ENCODE measurements at regions not wholly inside any gene's neighbourhood (a gene's known extent, or its start where the extent isn't known, plus 50 kb on each side); places are given as distances from the start of the nearest gene placed in this dataset.
A peak's percentile ranks its signal among the peaks of the same experiment; 100 is the strongest.

DNA sequence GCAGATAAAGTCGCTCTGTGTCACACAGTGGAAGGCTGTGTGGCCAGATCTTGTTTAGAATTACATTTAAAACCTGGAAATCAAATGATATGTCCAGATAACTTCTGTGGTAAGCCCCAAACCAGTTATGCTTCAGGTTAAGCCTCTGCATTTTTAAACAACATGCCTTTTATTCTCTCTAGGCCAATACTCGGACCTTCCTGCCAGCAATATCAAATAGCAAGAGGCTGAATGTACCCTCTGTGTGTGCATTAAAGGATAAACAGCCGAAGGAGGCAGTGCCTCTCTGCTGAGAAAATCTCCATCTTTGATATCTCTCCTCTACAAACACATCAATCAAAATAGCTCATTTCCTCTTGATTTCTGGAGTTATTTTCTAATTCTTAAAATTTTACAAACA, 67.1 kb upstream of the TMEM260 start:
- no peak for DNase-seq

DNA sequence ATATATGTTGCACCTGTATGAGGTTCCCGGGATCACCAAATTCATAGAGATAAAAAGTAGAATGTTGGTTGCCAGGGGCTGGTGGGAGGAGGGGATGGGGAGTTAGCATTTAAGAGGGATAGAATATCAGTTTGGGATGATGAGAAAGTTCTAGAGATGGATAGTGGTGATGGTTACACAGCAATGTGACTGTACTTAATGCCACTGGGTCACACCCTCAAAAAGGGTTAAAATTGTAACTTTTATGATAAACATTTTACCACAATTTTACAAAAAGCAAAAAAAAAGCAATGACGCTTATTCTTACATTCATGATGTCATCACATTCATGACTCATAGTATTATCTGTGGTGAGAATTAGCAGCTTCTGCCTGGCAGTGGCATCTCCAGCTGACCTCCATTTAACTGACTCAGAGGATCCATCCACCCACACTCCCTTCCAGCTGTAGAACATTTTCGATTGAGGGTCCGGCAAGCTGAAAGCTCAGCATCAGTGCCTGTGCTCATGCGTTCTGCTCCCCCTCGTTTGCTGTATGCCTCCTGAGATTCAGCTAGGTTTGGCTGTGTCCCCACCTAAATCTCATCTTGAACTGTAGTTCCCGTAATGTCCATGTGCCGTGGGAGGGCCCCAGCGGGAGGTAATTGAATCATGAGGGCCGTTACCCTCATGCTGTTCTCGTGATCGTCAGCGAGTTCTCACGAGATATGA, 64.8 kb upstream of the TMEM260 start:
- peak; percentile 22 for DNase-seq

DNA sequence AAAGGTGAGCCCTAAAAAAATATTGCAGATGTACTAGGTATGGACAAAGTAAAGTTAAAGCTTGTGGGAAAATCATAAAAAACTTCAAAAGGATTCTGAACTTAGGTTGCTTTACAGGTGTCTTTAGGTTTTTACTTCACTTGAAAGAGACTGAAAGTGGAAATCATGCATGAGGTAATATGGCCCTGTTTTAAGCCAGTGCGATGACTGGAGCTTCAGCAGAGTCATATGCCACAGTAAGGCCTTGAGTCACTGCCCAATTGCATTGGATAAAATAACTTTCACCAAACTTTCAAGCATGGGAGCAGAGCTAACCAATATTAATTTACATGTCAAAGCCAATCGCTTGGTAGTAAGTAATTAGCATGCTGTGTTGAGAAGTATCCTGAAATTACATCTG, 63.9 kb upstream of the TMEM260 start:
- DNase-seq, result no peak

DNA sequence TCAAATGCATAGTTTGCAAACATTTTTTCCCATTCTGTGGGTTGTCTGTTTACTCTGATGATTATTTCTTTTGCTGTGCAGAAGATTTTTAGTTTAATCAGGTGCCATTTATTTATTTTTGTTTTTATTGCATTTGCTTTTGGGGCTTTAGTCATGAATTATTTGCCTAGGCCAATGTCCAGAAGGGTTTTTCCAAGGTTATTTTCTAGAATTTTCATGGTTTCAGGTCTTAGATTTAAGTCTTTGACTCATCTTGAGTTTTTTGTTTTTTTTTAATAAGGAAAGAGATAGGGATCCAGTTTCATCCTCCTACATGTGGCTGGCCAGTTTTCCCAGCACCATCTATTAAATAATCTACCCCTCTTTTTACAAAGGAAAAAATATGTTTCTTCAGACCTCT, 57.2 kb upstream of the TMEM260 start:
- DNase-seq, result no peak

DNA sequence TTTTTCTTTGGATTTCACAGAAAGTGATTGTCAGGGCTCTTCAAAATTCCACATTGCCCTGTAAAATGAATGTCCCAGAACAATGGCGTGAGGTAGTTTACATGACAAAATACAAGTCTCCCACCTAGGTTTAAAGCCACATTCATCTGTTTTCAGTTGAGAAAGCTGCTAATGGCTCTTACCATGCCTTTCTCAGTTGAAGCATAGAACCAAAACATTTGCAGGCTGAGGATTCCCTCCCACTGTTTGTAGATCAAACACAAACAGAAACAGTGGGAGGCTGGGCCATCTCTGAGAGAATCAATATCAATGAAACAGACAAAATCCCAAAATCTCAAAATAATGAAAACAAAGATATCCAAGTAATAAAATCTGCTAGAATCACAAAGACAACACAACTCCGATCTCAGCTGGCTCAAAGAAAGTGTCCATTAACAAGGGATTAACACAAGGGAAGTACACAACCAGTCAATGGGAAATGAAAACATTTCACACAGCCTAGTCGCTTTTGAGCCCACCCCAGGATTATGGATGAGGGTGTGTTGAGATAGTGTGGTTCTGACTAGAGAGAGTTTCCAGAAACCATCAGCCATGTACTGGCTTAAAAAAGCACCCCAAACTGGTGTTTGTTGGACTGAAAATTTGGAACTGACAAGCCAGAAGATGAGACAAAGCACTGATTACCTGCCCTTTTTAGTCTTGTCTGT, 54.5 kb upstream of the TMEM260 start:
- DNase-seq, result no peak

DNA sequence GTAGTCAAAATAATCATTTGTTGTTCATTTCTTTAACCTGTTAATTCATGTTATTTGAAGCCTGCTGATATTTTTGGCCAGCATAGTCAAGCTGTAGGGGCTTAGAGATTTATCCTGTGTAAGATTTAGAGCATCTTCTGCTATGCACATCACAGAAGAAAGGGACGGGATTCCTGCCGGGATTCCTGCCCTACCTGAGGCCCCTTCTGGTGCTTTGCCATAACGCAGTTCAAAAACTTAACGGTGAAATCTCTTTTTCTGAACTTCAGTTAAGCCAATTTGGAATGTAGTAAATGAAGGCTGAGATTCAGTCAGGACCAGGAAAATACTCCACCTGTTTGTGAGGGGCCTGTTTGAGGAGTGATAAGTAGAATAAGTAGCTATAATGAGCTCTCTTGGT, 50.7 kb upstream of the TMEM260 start:
- no peak for DNase-seq

All from fibroblast of skin of right quadriceps (primary cell).